Chondrocyte (in vitro differentiated cells): ENCODE measurements at regions not wholly inside any gene's neighbourhood (a gene's known extent, or its start where the extent isn't known, plus 50 kb on each side); places are given as distances from the start of the nearest gene placed in this dataset.

Source experiments
- DNase-seq: peaks from one replicate; pipeline ENCODE4 v3.0.0; 2021; ENCODE audit warnings: mixed read lengths, low spot score
- H3K27ac Mint-ChIP-seq: one replicate; pipeline ENCODE4 v1.8.0; 2021; ENCODE audit warnings: mild to moderate bottlenecking, moderate library complexity, mixed read lengths; ENCODE audit not compliant: unreplicated experiment
- H3K27me3 Mint-ChIP-seq: 2 replicates; pipeline ENCODE4 v1.8.0; 2021; ENCODE audit warnings: low read depth, mixed read lengths
- H3K36me3 Mint-ChIP-seq: 2 replicates; pipeline ENCODE4 v1.8.0; 2021; ENCODE audit warnings: low read depth, mixed read lengths
- H3K4me1 Mint-ChIP-seq: 2 replicates; pipeline ENCODE4 v1.8.0; 2021; ENCODE audit warnings: low read depth, mild to moderate bottlenecking, mixed read lengths
- H3K4me3 Mint-ChIP-seq: one replicate; pipeline ENCODE4 v1.8.0; 2021; ENCODE audit warnings: mild to moderate bottlenecking, moderate library complexity, mixed read lengths; ENCODE audit not compliant: unreplicated experiment
- H3K9me3 Mint-ChIP-seq: 2 replicates; pipeline ENCODE4 v1.8.0; 2021; ENCODE audit warnings: low read depth, mixed read lengths
- TF ChIP-seq, protein P1 (sequence below): fragments of 200-600 bp; sonication (generic); IDR thresholded peaks from 2 replicates; pipeline ENCODE4 v1.5.0; 2021; ENCODE audit warnings: antibody characterized with exemption, mild to moderate bottlenecking, moderate library complexity

DNA sequence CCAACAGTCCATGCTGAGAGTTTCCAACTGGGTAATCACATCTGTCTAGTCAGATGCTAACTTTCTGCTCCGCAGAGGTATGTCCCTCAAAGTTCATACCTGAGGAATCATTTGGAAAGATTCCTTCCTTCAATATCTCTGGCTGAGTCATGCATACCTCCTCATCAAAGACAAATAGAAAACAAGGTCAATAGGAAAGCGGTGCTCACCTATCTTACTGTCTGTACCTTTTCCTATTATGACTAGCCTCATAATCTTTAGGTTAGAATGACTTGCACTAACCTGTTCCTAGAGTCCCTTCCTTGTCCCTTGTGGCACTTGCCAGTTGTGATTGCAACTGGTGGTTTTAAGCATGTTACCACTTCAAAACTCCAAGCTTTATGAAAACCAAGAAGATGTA is 78.2 kb upstream of the PTPRK start:
- Mint-ChIP-seq H3K4me3 (no peak overlapping the region), H3K27ac (no peak overlapping the region), H3K4me1 (peaks cover 34% of the 10 kb centered on the region), H3K27me3 (no peaks in the 10 kb centered on the region), H3K36me3 (no peaks in the 10 kb centered on the region), H3K9me3 (no peaks in the 10 kb centered on the region)
- DNase-seq = no peak
- TF ChIP-seq, protein P1, sequence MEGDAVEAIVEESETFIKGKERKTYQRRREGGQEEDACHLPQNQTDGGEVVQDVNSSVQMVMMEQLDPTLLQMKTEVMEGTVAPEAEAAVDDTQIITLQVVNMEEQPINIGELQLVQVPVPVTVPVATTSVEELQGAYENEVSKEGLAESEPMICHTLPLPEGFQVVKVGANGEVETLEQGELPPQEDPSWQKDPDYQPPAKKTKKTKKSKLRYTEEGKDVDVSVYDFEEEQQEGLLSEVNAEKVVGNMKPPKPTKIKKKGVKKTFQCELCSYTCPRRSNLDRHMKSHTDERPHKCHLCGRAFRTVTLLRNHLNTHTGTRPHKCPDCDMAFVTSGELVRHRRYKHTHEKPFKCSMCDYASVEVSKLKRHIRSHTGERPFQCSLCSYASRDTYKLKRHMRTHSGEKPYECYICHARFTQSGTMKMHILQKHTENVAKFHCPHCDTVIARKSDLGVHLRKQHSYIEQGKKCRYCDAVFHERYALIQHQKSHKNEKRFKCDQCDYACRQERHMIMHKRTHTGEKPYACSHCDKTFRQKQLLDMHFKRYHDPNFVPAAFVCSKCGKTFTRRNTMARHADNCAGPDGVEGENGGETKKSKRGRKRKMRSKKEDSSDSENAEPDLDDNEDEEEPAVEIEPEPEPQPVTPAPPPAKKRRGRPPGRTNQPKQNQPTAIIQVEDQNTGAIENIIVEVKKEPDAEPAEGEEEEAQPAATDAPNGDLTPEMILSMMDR = no peak

DNA sequence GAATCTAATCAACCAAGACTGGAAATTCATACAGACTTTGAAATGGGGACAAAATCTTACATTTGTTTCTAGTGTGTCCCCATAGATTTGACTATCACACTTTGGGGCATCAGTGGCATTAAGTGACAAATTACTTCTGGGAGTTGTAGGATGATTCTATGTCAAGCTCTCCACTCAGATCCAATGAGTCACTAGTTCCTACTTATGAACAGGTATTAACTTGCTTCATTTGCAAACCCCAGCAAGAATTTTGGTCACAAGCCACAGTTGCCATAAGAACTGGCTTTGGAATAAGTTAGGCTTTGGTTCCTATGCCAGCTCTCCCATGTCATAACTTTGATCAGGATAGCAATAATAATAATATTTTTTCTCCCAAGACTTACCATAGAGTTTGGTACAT is 77.6 kb upstream of the PTPRK start:
- Mint-ChIP-seq H3K4me1 (peaks cover 34% of the 10 kb centered on the region), H3K9me3 (no peaks in the 10 kb centered on the region), H3K27me3 (no peaks in the 10 kb centered on the region), H3K36me3 (no peaks in the 10 kb centered on the region), H3K4me3 (no peak overlapping the region), H3K27ac (no peak overlapping the region)
- TF ChIP-seq, protein P1 = no peak
- DNase-seq = no peak

DNA sequence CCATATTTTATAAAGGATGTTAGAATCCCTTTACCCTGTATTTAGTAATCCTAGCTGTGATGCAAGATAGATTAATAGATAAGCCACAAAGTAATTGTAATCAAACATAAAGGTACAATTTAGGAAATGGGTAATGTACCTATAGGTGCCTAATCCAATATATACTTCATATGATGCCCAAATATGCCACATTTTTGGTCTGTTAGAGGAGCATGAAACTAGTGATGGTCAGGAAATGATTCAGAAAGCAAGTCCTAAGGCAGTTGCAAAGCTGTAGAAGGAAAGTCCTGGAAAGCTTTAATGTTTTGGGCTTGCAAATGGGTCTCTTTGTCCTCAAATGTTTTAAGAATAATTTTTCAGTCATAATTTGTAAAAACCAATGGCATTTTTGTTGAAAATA is 76.6 kb upstream of the PTPRK start:
- DNase-seq = no peak
- no peaks in the 10 kb centered on the region for H3K36me3 Mint-ChIP-seq
- no peak overlapping the region for H3K27ac Mint-ChIP-seq
- no peaks in the 10 kb centered on the region for H3K27me3 Mint-ChIP-seq
- peaks cover under 1% of the 10 kb centered on the region for H3K9me3 Mint-ChIP-seq
- H3K4me1 Mint-ChIP-seq = peaks cover 34% of the 10 kb centered on the region
- no peak overlapping the region for H3K4me3 Mint-ChIP-seq
- TF ChIP-seq, protein P1 = no peak

DNA sequence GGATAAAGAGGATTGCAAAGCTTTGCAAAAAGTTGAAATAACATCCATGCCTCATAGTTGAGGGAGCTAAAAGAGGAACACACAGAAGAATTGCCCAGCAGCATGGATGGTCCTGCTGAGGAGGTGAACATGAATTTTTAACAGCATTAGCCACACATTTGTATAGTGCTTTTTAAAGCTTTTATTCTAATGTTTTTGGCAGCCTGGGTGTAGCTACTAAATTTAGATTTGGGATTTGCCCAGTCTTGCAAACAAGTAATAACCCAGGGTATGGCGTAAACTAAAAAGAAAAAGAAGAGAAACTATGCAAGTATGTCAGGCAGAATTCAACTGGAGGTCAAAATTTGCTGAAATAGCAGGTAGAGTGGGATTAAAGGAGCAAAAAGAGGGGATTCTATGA is 75.1 kb upstream of the PTPRK start:
- H3K9me3 Mint-ChIP-seq = peaks cover 14% of the 10 kb centered on the region
- H3K27ac Mint-ChIP-seq = no peak overlapping the region
- H3K4me3 Mint-ChIP-seq = no peak overlapping the region
- peaks cover 20% of the 10 kb centered on the region for H3K4me1 Mint-ChIP-seq
- TF ChIP-seq, protein P1 = no peak
- DNase-seq = no peak
- H3K36me3 Mint-ChIP-seq = peaks cover 2% of the 10 kb centered on the region
- H3K27me3 Mint-ChIP-seq = no peaks in the 10 kb centered on the region

DNA sequence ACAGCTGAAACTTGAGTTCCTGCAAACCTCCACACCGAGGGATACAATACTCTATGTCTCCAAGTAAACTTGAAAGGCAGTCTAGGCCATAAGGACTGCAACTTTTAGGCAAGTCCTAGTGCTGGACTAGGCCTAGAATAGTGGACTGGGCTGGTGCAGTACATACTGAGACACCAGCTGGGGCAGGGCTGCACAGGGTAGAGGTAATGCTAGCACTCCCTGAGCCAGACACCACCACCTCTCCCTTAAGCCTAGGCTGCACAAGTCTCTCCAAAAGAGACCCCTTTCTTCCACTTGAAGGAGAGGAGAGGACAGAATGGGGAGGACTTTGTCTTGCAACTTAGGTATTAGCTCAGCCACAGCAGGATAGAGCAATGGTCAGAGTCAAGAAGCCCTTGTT is 65.7 kb upstream of the PTPRK start:
- H3K36me3 Mint-ChIP-seq = peaks cover 5% of the 10 kb centered on the region
- TF ChIP-seq, protein P1 = no peak
- DNase-seq = no peak
- peaks cover 24% of the 10 kb centered on the region for H3K9me3 Mint-ChIP-seq
- no peaks in the 10 kb centered on the region for H3K4me1 Mint-ChIP-seq
- no peaks in the 10 kb centered on the region for H3K27me3 Mint-ChIP-seq
- no peak overlapping the region for H3K27ac Mint-ChIP-seq
- no peak overlapping the region for H3K4me3 Mint-ChIP-seq
